ENCODE measurements at regions not wholly inside any gene's neighbourhood (a gene's known extent, or its start where the extent isn't known, plus 50 kb on each side); places are given as distances from the start of the nearest gene placed in this dataset.
"Not testable (repeated sequence)": the region's sequence is repeated elsewhere in the genome, so short reads cannot be mapped to it uniquely, and the experiment has no call there.

GRCh38 chr5:25764733-25765132, 1120.0 kb upstream of the CDH10 start:
- DNase-seq, result no peak

GRCh38 chr5:25763781-25764180, 1119.0 kb upstream of the CDH10 start:
- DNase-seq, result no peak

- DNase-seq, result no peak
Observed at GRCh38 chr5:25754895-25755294, 1110.1 kb upstream of the CDH10 start.

- DNase-seq, result no peak
Observed at GRCh38 chr5:25744908-25745307, 1100.1 kb upstream of the CDH10 start.

- no peak for DNase-seq
Observed at GRCh38 chr5:25716680-25717079, 1071.9 kb upstream of the CDH10 start.

GRCh38 chr5:25713259-25713658, 1068.5 kb upstream of the CDH10 start:
- DNase-seq, result no peak

GRCh38 chr5:25707093-25707492, 1062.3 kb upstream of the CDH10 start:
- DNase-seq, result no peak

GRCh38 chr5:25701936-25702335, 1057.2 kb upstream of the CDH10 start:
- DNase-seq, result no peak

GRCh38 chr5:25694801-25695200, 1050.0 kb upstream of the CDH10 start:
- DNase-seq, result no peak

- DNase-seq, result no peak
Observed at GRCh38 chr5:25688156-25688555, 1043.4 kb upstream of the CDH10 start.

GRCh38 chr5:25669645-25670401, 1025.0 kb upstream of the CDH10 start:
- no peak for DNase-seq

GRCh38 chr5:25662610-25663009, 1017.8 kb upstream of the CDH10 start:
- DNase-seq, result no peak

GRCh38 chr5:25650316-25650715, 1005.5 kb upstream of the CDH10 start:
- DNase-seq, result not testable (repeated sequence)

GRCh38 chr5:25649628-25650265, 1005.0 kb upstream of the CDH10 start:
- DNase-seq, result no peak

GRCh38 chr5:25646421-25647341, 1001.9 kb upstream of the CDH10 start:
- DNase-seq, result no peak

- no peak for DNase-seq
Observed at GRCh38 chr5:25641124-25641523, 996.3 kb upstream of the CDH10 start.

GRCh38 chr5:25619273-25619672, 974.5 kb upstream of the CDH10 start:
- DNase-seq, result no peak

GRCh38 chr5:25618821-25619220, 974.0 kb upstream of the CDH10 start:
- DNase-seq, result no peak

- DNase-seq, result no peak
Observed at GRCh38 chr5:25614466-25614865, 969.7 kb upstream of the CDH10 start.

GRCh38 chr5:25604681-25605080, 959.9 kb upstream of the CDH10 start:
- DNase-seq, result no peak

- DNase-seq, result no peak
Observed at GRCh38 chr5:25579111-25579510, 934.3 kb upstream of the CDH10 start.

- no peak for DNase-seq
Observed at GRCh38 chr5:25573691-25574090, 928.9 kb upstream of the CDH10 start.

- DNase-seq, result no peak
Observed at GRCh38 chr5:25570067-25570583, 925.3 kb upstream of the CDH10 start.

All from SHP77 treated with DMSO at 0.1 percent for 48 hours (cell line).